Mucosa of gallbladder (tissue), 1 donor: ENCODE measurements at regions not wholly inside any gene's neighbourhood (a gene's known extent, or its start where the extent isn't known, plus 50 kb on each side); places are given as distances from the start of the nearest gene placed in this dataset.

Experiments used
- DNase-seq: peaks from one replicate; pipeline ENCODE4 v3.0.0-alpha.2; 2020; ENCODE audit warnings: low spot score
- donor health status: DM: no; HTN: no; CAD: no.

DNA sequence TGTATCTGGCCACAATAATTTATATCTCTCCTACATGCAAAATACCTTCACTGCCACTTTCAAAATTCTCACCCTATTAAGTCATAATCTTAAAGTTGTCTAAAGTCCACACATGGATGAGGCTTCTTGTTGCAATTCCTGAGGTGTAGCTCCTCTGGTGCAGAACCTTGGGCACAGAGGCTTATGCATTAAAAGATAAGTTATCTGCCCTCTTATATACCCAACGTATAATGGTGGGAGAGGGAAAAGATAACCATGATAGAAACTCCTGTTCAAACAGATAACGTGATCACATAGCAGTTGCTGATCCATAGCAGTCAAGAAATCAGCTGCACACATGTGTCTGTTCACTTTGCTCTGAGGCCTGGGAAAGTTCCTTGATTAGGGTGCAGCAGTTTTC is 1767.0 kb downstream of the MAT2B start:
- DNase-seq: no peak

DNA sequence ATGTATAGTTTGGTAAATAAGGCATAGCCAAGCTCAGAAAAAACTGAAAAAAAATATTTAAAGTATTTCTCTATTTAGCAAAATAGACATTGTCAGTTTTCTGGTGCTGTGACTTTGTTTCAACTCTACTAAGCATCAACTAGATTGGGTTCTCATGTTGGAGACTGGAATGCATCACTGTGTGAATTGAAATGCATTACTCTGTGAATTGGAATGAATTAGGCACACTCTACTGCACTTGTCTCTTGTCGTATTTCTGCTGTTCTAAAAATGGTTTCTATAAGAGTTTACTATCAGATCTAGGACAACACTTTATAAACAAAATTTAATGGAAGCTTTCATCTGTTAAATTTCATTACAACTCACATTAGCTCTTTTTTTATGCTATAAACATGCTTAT is 1772.2 kb downstream of the MAT2B start:
- no peak for DNase-seq

DNA sequence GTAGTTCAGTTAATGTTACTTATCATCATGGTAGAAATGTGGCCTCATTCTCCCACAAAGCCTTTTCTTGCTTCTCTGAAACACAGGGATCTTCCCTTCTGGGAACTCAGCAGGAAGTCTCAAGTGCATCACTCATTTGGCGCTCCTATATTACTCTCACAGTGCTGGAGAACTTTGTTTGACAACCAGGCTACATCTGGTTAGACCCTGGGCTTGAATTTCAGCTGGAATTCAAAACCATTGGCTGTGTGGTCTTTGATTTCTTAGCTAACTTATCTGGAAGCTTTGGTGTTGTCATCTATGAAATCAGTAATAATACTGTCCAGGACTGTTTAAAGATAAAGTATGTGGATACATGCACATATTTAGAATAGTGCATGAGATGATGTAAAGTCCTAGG is 1777.1 kb downstream of the MAT2B start:
- no peak for DNase-seq

DNA sequence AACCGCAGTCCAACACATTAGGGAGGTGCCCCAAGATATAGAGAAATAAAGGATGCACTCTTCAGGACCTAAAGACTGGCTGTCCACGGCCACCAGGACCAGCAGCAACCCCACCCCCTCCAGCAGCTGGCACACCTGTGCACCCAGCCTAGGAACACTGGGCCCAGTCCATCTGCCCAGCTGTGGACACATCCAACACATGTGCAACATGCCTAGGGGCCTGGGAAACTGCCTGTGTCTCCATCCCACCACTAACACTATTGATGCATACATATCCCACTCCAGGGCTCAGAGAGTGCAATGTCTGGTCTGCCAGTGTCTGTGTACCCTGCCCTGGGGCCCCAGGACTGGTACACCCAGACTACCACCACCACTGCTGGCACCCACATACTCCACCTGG is 1781.3 kb downstream of the MAT2B start:
- no peak for DNase-seq

DNA sequence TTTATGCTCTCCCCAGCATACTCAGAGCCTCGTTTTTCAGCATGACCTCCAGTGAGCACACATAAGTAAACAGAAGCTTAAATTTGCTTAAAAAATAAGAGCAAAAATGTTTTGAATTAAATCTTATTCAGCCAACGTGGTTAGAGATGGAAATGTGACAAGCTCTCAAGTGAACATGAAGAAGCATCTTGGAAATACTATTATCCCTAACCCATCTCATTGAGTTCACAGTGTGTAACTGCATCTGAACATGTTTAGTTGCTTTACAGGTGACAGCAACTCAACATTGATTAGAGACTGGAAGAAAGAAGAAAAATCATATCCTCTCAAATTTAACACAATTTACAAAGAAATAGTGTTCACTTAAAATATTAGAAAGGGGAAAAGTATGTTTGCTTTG is 1785.1 kb downstream of the MAT2B start:
- DNase-seq: no peak

DNA sequence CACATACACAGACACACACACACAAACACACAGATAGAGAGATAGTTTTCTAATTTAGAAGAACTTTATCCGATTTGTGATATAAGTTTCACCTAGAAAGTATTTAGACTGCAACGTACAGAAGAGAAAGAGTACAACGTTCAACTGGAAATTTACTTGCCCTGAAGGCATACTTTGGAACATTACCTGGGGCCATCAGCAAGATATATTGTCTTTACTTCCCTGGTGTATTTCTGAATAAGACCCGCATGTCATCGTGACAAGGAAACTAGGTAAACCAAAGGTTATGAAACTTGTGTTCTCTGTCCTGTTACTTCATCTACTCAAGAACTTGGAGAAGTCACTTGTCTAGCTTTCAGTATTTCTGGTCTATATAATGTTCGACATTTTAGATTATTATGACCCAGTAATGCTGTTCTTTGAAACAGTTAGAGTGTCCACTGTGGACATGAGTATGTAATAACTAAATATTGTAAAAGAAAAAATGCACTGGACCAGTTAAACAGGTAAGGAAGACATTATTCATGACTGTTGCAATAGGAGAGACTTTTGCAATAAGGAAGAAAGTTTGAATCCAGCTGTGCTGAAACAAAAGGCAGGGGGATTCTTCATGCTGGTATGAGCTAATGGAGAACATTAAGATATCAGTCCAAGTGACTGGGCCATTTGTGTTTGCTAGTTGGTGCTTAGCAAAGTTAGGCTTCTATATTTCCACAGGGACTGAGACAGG is 1791.1 kb downstream of the MAT2B start:
- no peak for DNase-seq

DNA sequence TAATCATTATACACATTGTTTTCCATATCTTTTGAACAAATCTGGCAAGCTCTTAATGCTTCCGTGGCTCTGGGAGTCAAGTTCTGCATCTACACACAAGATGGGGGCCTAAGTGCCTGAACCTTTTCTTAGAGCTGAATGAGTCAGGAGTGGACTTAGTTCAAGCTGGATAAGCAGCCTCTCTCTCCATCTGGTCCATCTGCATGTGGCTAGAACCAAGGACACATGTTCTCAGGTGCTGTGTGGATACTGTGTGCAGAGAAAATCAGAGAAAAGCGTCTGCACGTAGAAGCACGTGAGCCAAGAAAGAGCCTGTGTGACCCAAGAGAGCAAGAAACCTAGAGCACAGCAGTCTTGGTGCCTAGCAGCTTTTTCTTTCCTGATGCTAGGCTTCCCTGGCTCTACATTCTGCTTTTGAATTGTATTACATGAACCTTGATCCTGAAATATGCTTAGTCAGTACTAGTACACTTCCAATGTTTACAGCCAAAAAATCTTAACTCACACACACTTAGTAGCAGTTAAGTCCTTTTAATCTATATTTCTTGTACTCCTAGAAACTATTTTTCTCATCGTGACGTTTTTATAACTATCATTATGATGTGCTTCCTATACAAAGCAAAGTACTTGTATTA is 1798.9 kb downstream of the MAT2B start:
- DNase-seq: no peak

DNA sequence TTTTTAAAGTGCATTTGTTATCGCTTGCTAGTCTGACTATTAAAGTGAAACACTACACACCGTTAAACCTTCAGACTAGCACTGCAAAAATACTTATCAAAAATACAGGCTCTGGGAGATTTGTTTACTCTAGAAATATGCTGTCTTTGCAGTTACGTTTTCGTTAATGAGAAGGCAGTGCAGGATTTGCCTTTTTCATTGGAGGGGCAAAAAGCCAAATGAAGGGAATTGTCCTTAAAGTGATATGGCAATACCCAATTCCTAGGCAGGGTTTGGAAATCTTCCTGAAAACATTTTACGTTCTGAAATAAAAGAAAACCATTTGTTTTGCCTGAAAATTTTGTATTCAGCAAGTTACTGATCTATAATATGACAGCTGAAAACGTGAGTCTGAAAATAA is 1800.2 kb downstream of the MAT2B start:
- DNase-seq: no peak

DNA sequence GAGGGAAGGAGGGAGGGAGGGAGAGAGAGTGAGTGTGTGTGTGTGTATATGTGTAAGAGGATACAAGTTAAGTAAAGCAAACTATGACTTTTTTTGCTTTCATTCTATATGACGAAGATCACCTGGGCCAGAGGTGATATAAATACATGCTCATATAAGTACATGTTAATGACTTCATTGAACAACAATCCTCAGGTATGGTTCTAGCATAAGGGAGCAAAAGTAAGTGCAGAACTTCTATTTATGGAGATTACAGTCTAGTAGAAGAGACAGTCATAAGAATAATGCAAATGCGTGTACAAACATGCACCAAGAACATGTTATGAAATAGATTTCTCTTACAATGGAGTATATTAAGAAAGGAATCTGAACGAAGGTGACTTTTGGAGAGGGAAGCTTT is 1804.0 kb downstream of the MAT2B start:
- no peak for DNase-seq

DNA sequence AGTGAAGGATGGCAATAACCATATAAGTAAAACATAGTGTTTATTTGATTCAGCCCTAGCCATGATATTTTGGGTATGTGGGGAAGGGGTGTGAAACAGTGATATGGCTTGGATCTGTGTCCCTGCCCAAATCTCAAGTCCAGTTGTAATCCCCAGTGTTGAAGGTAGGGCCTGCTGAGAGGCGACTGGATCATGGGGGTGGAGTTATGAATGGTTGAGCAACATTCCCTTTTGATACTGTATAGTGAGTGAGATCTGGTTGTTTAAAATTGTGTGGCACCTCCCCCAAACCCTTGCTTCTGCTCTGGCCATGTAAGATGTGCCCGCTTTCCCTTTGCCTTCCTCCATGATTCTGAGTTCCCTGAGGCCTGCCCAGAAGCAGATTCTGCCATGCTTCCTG is 1804.6 kb downstream of the MAT2B start:
- DNase-seq: no peak

DNA sequence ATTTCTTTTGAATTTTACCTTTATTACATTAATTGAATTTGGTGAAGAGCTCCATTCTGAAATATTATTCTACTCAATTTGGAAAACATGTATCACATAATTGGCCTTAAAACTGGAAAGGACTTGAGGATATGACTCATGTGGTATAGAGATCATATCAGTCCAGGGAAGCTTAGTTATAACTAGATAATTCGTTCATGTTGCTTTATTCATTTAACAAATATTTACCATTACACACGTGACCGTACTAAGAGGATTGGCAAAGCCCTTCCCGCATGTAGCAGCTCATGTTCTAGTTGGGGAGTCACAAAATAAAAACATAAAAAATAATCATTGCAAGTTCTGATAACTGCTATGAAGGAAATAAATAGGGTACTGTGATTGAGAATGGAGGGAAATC is 1816.5 kb downstream of the MAT2B start:
- DNase-seq: no peak

DNA sequence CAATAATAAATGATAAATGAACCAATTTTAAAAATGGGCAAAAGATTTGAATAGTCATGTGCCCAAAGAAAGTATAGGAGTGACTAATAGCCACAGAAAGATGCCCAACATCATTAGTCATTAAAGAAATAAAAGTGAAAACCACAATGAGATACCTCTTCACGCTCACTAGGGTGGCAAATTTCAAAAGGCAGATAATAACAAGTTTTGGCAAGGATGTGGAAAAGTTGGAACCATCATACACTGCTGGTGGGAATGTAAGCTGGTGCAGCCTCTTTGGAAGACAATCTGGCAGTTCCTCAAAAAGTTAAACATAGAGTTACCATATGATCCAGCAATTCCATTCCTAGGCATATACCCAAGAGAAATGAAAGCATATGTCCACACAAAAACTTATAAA is 1819.8 kb downstream of the MAT2B start:
- DNase-seq: no peak

DNA sequence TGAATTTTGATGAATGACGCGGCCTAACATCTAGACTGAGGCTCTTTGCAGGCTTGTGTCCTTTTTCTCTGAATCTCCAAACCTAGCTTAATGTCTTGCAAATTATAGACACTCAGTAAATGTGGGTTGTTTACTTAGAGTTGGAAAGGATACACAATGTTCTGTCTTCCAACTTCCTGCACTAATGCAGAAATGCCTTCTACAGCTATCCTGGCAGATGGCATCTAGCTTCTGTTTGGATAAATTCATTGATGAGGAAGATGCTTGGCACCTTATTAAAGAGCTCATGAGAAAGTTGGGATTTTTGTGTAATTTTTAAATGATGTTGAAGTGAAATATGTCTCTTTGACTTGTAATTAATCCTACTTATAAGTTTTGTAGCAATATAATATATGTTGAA is 1822.2 kb downstream of the MAT2B start:
- DNase-seq: no peak

DNA sequence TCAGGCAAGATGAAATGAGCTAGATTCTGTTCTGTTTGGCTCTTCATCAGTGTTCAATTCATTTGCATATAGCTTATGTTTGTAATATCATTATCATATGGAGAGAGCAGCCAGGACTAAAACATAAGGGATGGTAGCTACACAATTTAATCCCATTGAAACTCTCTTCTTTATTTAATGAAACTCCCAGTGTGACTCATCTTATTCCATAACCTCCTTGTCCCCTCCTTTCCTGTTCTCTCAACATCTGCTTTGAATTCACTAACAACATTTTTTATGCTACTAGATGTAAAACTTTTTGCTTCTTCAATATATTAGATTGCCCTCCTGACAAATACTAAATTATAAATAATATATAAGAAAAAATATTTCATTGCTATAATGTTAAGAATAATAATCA is 1823.4 kb downstream of the MAT2B start:
- DNase-seq: no peak

DNA sequence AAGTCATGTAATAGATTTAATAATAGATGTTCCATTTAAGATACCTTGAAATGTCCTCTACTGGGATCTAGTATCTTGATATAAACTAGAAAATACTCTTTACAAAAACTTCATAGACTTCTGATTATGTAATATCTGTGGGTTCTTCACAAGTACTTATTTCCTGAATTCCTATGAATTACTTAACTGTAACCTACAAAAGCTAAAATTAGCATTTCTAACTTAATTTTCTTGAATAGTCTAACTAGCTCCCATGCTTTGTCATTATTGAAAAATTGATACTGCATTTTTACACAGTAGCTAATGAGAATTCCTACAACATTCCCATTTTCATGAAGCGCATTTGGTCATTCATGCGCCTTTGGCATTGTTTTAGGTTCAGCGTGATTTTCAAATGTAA is 1828.2 kb downstream of the MAT2B start:
- no peak for DNase-seq

DNA sequence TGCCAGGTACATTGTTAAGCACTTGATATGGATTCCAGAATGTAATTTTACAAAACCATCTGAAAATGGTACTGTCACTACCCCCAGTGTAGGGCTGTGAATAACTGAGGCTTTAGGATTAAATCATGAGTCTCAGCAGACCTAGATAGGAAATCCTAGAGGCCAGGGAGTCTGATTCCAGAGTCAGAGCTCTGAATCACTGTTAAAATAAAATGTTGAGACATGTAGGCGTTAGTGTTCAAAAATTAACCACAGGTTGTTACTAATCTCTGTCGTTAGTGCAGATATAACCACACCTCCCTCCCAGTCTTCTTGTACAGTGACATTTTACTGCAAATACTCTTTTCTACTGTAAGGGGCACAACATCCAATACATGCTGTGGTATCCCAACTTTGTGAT is 1828.8 kb downstream of the MAT2B start:
- DNase-seq: no peak

DNA sequence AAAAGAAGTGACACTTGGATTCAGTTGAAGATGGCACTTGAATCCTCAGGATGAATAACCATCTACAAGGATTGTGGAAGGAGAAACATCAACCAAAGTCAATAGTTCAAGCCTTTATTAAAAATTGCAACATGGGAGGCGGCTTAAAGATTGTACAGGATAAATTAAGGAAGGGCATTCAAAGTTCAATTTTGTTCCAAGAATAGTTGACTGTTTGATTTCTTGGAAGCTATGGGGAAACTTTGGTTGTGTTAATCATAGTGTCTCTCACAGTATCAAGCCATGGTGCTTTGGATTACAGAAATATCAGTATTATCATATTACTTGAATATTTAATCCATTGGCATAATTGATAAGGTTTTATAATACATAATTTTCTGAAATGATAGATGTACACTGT is 1844.3 kb downstream of the MAT2B start:
- DNase-seq: no peak

DNA sequence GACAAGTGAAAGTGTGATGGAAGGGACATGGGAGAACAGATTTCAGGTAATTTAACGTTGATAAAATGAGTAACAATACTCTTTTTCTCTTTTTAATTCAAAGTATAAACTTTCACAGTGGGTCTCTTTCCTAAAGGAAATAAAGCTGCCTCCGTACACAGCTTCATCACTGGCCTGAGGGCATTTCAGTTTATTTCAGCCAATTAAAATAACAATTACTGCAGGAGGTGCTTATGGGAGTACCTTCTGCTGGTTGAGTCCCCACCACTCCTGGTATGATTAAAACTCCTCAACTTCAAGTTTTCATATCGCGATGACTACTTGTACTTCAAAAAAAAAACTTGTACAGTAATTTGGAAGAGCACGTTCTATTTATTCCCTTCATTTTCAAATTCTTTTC is 1845.9 kb downstream of the MAT2B start:
- no peak for DNase-seq

DNA sequence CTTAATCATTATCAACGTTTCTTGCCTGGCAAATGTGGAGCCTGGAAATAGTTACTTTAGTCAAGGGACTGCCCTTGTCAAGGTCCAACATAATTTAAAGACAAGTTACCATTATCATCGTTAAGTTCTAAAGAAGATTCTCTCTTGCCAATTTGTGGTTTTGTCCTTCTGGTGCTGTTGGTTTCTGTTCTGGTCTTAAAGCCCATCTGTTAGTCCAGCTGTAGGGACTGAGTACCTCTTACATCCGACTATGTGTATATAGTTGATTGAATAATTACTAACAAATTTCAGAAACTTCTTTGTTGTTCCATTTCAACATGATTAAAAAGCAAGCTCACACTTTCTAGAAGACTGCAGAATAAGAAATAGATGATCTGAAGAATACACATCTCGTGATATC is 1854.9 kb downstream of the MAT2B start:
- DNase-seq: no peak

DNA sequence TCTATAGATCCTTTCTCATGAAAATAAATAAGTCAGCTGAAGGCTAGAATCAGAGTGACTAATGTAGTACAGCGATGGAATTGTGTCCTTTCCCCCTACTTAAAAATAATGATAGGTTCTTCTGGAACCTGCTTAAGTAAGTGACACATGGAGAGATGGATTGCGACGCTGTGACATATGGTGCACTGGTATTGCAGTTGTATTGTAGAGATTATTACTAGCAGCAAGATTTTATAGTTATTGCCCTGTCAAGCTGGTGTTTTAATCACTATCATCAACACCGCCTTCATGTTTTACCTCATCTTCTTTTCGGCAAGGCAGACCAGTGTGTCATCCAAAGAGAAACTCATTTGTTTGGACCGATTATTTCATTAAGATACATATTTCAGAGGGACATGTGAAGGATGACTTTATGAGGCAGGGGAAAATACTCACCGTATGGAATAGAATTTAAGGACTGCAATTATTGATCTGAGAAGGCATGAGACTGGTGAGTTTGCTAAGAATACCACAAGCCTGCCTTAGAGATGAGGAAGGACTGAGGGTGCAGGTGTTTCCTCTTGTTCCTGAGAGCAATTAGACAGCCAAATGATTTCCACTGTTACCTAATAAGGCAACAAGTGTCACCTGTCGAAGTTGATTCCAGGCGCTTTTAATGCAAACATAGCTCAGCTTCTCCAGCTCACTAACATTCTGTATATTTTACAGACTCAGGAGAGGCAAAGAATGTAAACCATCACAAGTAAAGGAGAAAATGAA is 1855.5 kb downstream of the MAT2B start:
- no peak for DNase-seq

DNA sequence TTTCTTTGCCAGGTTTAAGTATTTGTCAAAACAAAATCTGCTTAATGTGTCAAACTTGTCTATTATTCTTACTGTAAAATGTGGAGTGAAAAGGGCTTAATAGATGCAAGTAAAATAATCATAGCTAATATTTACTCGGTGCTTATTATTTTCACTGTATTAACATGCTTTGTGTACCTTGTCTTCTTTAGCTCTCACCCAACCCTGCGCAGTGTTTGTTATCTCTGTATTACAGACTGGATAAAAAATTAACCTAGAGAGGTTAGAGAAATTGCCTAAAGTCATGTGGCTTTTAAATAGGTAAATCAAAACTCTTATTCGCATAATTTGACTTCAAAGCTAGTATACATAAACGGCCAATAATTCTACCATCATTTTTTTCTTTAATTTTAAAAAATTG is 1864.8 kb downstream of the MAT2B start:
- DNase-seq: no peak

DNA sequence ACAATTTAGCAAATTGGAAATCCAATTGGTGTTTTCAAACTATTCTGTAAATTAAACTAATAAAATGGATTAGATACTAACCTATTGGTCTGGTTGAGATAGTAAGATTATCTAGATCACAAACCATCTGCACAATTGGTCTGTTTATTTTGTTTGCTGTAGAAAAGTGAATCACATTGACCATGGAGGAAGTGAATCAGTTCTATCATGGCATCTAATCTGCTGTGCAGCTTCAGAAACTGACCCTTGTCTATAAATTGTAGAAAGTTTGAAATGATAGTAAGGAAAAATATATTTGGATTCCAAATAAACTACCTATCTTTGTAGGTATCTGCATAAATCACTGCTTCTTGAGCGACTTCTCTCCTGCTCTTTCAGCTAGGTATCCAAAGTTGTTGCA is 1865.4 kb downstream of the MAT2B start:
- no peak for DNase-seq

DNA sequence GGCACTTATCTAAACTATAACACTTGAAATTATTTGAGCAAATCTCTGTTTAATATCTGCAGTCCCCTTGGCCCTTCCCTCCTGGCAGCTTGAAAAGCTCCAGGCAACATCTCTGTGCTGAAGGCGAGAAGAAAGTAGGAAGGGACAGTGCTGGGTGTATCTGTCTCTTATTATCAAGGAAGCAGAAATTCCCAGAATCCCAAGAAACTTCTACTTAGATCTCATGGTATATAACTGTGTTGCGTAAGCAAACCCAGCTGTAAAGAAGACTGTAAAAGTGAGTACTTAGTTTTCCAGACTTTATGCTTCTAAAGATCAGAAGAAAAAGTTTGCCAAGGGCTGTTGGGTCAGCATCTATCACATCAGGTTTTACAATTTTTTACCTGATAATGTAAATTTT is 1869.8 kb downstream of the MAT2B start:
- DNase-seq: no peak
